A549 (cell line): ENCODE measurements at regions not wholly inside any gene's neighbourhood (a gene's known extent, or its start where the extent isn't known, plus 50 kb on each side); places are given as distances from the start of the nearest gene placed in this dataset.

Experiments used
- ATAC-seq, 2 experiments: fragments of 200-7000 bp in 1 of 2; fragments of >200 bp in 1 of 2; cut with Nextera tagmentation in 1 of 2; cut with Tn5 transposase in 1 of 2; 3 replicates each; pipeline versions ENCODE4 v1.8.0 to v1.9.1; 2018 to 2020; ENCODE audit warnings: mild to moderate bottlenecking in 1 of 2, moderate library complexity in 1 of 2
- CTCF ChIA-PET: fragments of 300-600 bp; sonication (Branson Sonifier 250); formaldehyde crosslinking; extraction: SDS; loops from one replicate; lab custom pipeline; 2021; ENCODE audit warnings: antibody characterized with exemption, inconsistent platforms; lab: Yijun Ruan, JAX
- POLR2A ChIA-PET: fragments of 350-600 bp; formaldehyde crosslinking; extraction: SDS; loops from one replicate; lab custom pipeline; 2021; ENCODE audit warnings: antibody characterized with exemption, inconsistent platforms; lab: Yijun Ruan, JAX
- DNase-seq, 2 experiments: peaks; one replicate each; pipeline versions ENCODE4 v3.0.0 to v3.0.0-alpha.2; 2011 to 2016; ENCODE audit warnings: low read depth in 1 of 2, low spot score in 1 of 2
- FAIRE-seq: peaks from 2 replicates; lab custom pipeline; 2011; peaks lifted over from hg19 to GRCh38; lab: Jason Lieb, UNC
- H3K27ac ChIP-seq, 2 experiments: fragments of >200 bp; sonication (Bioruptor Twin); formaldehyde crosslinking; 3 replicates each; pipeline ENCODE4 v1.5.1; 2016 to 2017
- H3K4me1 ChIP-seq: fragments of >200 bp; sonication (Bioruptor Twin); formaldehyde crosslinking; 3 replicates; pipeline ENCODE4 v1.6.1; 2016
- H3K4me2 ChIP-seq: fragments of >200 bp; sonication (Bioruptor Twin); formaldehyde crosslinking; 3 replicates; pipeline ENCODE4 v1.6.1; 2016
- H3K4me3 ChIP-seq: fragments of >200 bp; sonication (Bioruptor Twin); formaldehyde crosslinking; 3 replicates; pipeline ENCODE4 v1.5.1; 2016
- H3K9me3 ChIP-seq: fragments of >200 bp; sonication (Bioruptor Twin); formaldehyde crosslinking; 3 replicates; pipeline ENCODE4 v1.6.1; 2016
- BCL3 ChIP-seq: fragments of >200 bp; sonication (Bioruptor Twin); formaldehyde crosslinking; IDR thresholded peaks from 3 replicates; pipeline ENCODE4 v1.6.1; 2016
- BHLHE40 ChIP-seq: IDR thresholded peaks from 2 replicates; pipeline ENCODE4 v1.6.1; 2012; ENCODE audit warnings: low read depth, low read length, inconsistent platforms
- CBX2 ChIP-seq: fragments of 200-600 bp; sonication (generic); IDR thresholded peaks from 2 replicates; pipeline ENCODE4 v1.6.1; 2016; ENCODE audit warnings: low read depth, mild to moderate bottlenecking, borderline replicate concordance
- CBX8 ChIP-seq: fragments of 200-600 bp; sonication (generic); IDR thresholded peaks from 2 replicates; pipeline ENCODE4 v1.6.1; 2016
- CEBPB ChIP-seq, 2 experiments: fragments of >200 bp in 1 of 2; sonication (Bioruptor Twin) in 1 of 2; formaldehyde crosslinking in 1 of 2; IDR thresholded peaks; 2 replicates each; pipeline ENCODE4 v1.6.1; 2012 to 2016
- CHD2 ChIP-seq: fragments of 150-350 bp; IDR thresholded peaks from 2 replicates; pipeline ENCODE4 v1.6.1; 2014; ENCODE audit warnings: low read length; ENCODE audit not compliant: partially characterized antibody
- E2F6 ChIP-seq: IDR thresholded peaks from 2 replicates; pipeline ENCODE4 v1.6.1; 2012; ENCODE audit warnings: low read depth, borderline replicate concordance
- EHF ChIP-seq: fragments of 250-450 bp; sonication (Bioruptor Pico); IDR thresholded peaks from 2 replicates; pipeline ENCODE4 v1.5.0; 2020; ENCODE audit warnings: mild to moderate bottlenecking
- EHMT2 ChIP-seq: fragments of 200-600 bp; sonication (generic); IDR thresholded peaks from 2 replicates; pipeline ENCODE4 v1.6.1; 2016; ENCODE audit warnings: antibody characterized with exemption, low read depth, mild to moderate bottlenecking, moderate library complexity
- ELK1 ChIP-seq: fragments of 150-350 bp; IDR thresholded peaks from 2 replicates; pipeline ENCODE4 v1.6.1; 2014; ENCODE audit warnings: low read depth, mild to moderate bottlenecking, low read length
- EP300 ChIP-seq, 2 experiments: fragments of >200 bp; sonication (Bioruptor Twin); formaldehyde crosslinking; IDR thresholded peaks; 2 replicates in 1 of 2; 3 replicates in 1 of 2; pipeline ENCODE4 v1.6.1; 2016 to 2017
- ESRRA ChIP-seq: fragments of 150-350 bp; IDR thresholded peaks from 2 replicates; pipeline ENCODE4 v1.6.1; 2014; ENCODE audit warnings: mild to moderate bottlenecking, low read length, borderline replicate concordance
- FOSB ChIP-seq: fragments of 250-450 bp; sonication (Bioruptor Pico); IDR thresholded peaks from 2 replicates; pipeline ENCODE4 v1.5.0; 2020; ENCODE audit warnings: mild to moderate bottlenecking, moderate library complexity
- HES2 ChIP-seq: fragments of >200 bp; sonication (Bioruptor Twin); formaldehyde crosslinking; IDR thresholded peaks from 2 replicates; pipeline ENCODE4 v1.6.1; 2016
- HEYL ChIP-seq: fragments of 250-450 bp; sonication (Bioruptor Pico); IDR thresholded peaks from 2 replicates; pipeline ENCODE4 v1.8.0; 2021; ENCODE audit warnings: mild to moderate bottlenecking, moderate library complexity
- HOXA7 ChIP-seq: fragments of 250-450 bp; sonication (Bioruptor Pico); IDR thresholded peaks from 2 replicates; pipeline ENCODE4 v1.5.0; 2020; ENCODE audit warnings: mild to moderate bottlenecking, moderate library complexity
- JUN ChIP-seq, 2 experiments: fragments of >200 bp; sonication (Bioruptor Twin); formaldehyde crosslinking; IDR thresholded peaks; 2 replicates in 1 of 2; 3 replicates in 1 of 2; pipeline ENCODE4 v1.6.1; 2016 to 2017
- JUNB ChIP-seq: fragments of >200 bp; sonication (Bioruptor Twin); formaldehyde crosslinking; IDR thresholded peaks from 2 replicates; pipeline ENCODE4 v1.6.1; 2016
- KDM1A ChIP-seq: fragments of 200-600 bp; sonication (generic); IDR thresholded peaks from 2 replicates; pipeline ENCODE4 v1.6.1; 2016; ENCODE audit warnings: low read depth, mild to moderate bottlenecking
- PHF8 ChIP-seq: fragments of 200-600 bp; sonication (generic); IDR thresholded peaks from 2 replicates; pipeline ENCODE4 v1.6.1; 2016; ENCODE audit warnings: low read depth, mild to moderate bottlenecking, antibody characterized with exemption, moderate library complexity, borderline replicate concordance
- RAD21 ChIP-seq, 2 experiments: fragments of >200 bp in 1 of 2; sonication (Bioruptor Twin) in 1 of 2; formaldehyde crosslinking in 1 of 2; IDR thresholded peaks in 1 of 2; conservative IDR thresholded peaks in 1 of 2; 2 replicates in 1 of 2; 3 replicates in 1 of 2; pipeline ENCODE4 v1.6.1; 2012 to 2018; ENCODE audit warnings: inconsistent platforms in 1 of 2
- RARB ChIP-seq: fragments of 250-450 bp; sonication (Bioruptor Pico); IDR thresholded peaks from 2 replicates; pipeline ENCODE4 v1.8.0; 2021; ENCODE audit warnings: mild to moderate bottlenecking, moderate library complexity
- RCOR1 ChIP-seq: fragments of 150-350 bp; IDR thresholded peaks from 2 replicates; pipeline ENCODE4 v1.6.1; 2014; ENCODE audit warnings: antibody characterized with exemption, low read length, low read depth
- REST ChIP-seq: fragments of 200-600 bp; sonication (generic); IDR thresholded peaks from 2 replicates; pipeline ENCODE4 v1.6.1; 2016; ENCODE audit warnings: antibody characterized with exemption, mild to moderate bottlenecking, moderate library complexity
- RNF2 ChIP-seq: fragments of 200-600 bp; sonication (generic); IDR thresholded peaks from 2 replicates; pipeline ENCODE4 v1.6.1; 2016; ENCODE audit warnings: low read depth, mild to moderate bottlenecking, antibody characterized with exemption, moderate library complexity, borderline replicate concordance
- SREBF2 ChIP-seq: fragments of 450-650 bp; IDR thresholded peaks from 2 replicates; pipeline ENCODE4 v1.6.1; 2014; ENCODE audit warnings: mild to moderate bottlenecking, moderate library complexity
- TFCP2L1 ChIP-seq: fragments of 250-450 bp; sonication (Bioruptor Pico); IDR thresholded peaks from 2 replicates; pipeline ENCODE4 v1.5.0; 2021; ENCODE audit warnings: mild to moderate bottlenecking
- TP53 ChIP-seq: fragments of 250-450 bp; sonication (Bioruptor Pico); IDR thresholded peaks from 2 replicates; pipeline ENCODE4 v1.5.0; 2021; ENCODE audit warnings: mild to moderate bottlenecking, moderate library complexity
- ZC3H11A ChIP-seq: fragments of 450-650 bp; IDR thresholded peaks from 2 replicates; pipeline ENCODE4 v1.6.1; 2014; ENCODE audit warnings: antibody characterized with exemption, mild to moderate bottlenecking
- ZFP36 ChIP-seq: fragments of 450-650 bp; IDR thresholded peaks from 2 replicates; pipeline ENCODE4 v1.6.1; 2014; ENCODE audit warnings: borderline replicate concordance; ENCODE audit not compliant: partially characterized antibody
- WGBS: methylation state at CpG from one replicate; pipeline ENCODE4 v1.1.6; 2017; ENCODE audit errors: missing lambda C conversion rate; 5-methylcytosine and 5-hydroxymethylcytosine counted together

GRCh38 chr12:45572114-45572513, 157.4 kb upstream of the ARID2 start:
- WGBS, result 13% methylated on average over 1 of the region's 1 CpG
- Histone ChIP-seq H3K27ac (no peak overlapping the region), H3K9me3 (no peaks in the 10 kb centered on the region), H3K4me2 (no peak overlapping the region), H3K4me3 (no peak overlapping the region), H3K4me1 (no peaks in the 10 kb centered on the region)
- FAIRE-seq (no peak), ATAC-seq (no peak), DNase-seq (no peak)
- ChIA-PET POLR2A (no interaction called here), CTCF (interaction anchor here (1.3 kb wide), 1 partner anchor 28 kb away, joined by 3 read pairs; no protein-coding TSS in a partner anchor)
- TF ChIP-seq BCL3 (no peak), RNF2 (no peak), TFCP2L1 (no peak), EP300 (IDR thresholded peaks at IDR 0.05) (no peak), CEBPB (IDR thresholded peaks at IDR 0.05) (no peak), JUN (IDR thresholded peaks at IDR 0.05) (no peak), HEYL (no peak), RARB (no peak), ZC3H11A (no peak), FOSB (no peak), CBX2 (no peak)

- no peak for TF ChIP-seq RCOR1
- TF ChIP-seq EHMT2, result no peak
- no peak for TF ChIP-seq HES2
- no peak for TF ChIP-seq ELK1
- no peak for TF ChIP-seq HOXA7 (CRISPR knock-in tag)
- no peak for TF ChIP-seq KDM1A
- no peak for TF ChIP-seq RAD21 (conservative IDR thresholded peaks at IDR 0.05 in 1 of 2, IDR thresholded peaks at IDR 0.05 in 1 of 2)
- no peak for TF ChIP-seq JUNB
- no peak for TF ChIP-seq JUN (IDR thresholded peaks at IDR 0.05)
- TF ChIP-seq CHD2, result no peak
- TF ChIP-seq TP53, result no peak
- TF ChIP-seq ESRRA, result no peak
- no peak for TF ChIP-seq EHF
- no peak overlapping the region for H3K4me2 ChIP-seq
- DNase-seq (no peak), FAIRE-seq (no peak), ATAC-seq (no peak)
- POLR2A ChIA-PET, result no interaction called here
- no peaks in the 10 kb centered on the region for H3K4me1 ChIP-seq
- CTCF ChIA-PET, result no interaction called here
- no peak overlapping the region for H3K27ac ChIP-seq
- no peak overlapping the region for H3K4me3 ChIP-seq
- no peaks in the 10 kb centered on the region for H3K9me3 ChIP-seq
Observed at GRCh38 chr12:45575417-45575816, 154.1 kb upstream of the ARID2 start.

GRCh38 chr12:45575823-45576475, 153.6 kb upstream of the ARID2 start:
- H3K27ac ChIP-seq, result no peak overlapping the region
- POLR2A ChIA-PET, result no interaction called here

More at GRCh38 chr12:45575823-45576475, 153.6 kb upstream of the ARID2 start:
- no peaks in the 10 kb centered on the region for H3K4me1 ChIP-seq
- no peak overlapping the region for H3K4me2 ChIP-seq
- no peaks in the 10 kb centered on the region for H3K9me3 ChIP-seq
- no peak for DNase-seq
- no peak for FAIRE-seq
- CTCF ChIA-PET, result no interaction called here
- WGBS, result 48% methylated on average over 7 of the region's 7 CpGs
- no peak for TF ChIP-seq CBX2
- TF ChIP-seq HOXA7 (CRISPR knock-in tag), result no peak
- no peak for TF ChIP-seq ZFP36
- TF ChIP-seq REST, result no peak
- no peak for TF ChIP-seq CBX8
- TF ChIP-seq BHLHE40, result no peak
- TF ChIP-seq RNF2, result no peak
- no peak for TF ChIP-seq EP300 (IDR thresholded peaks at IDR 0.05)
- TF ChIP-seq E2F6, result no peak
- no peak for TF ChIP-seq SREBF2
- no peak for TF ChIP-seq PHF8
- no peak overlapping the region for H3K4me3 ChIP-seq
- no peak for ATAC-seq
